ENCODE measurements at regions not wholly inside any gene's neighbourhood (a gene's known extent, or its start where the extent isn't known, plus 50 kb on each side); places are given as distances from the start of the nearest gene placed in this dataset.

GRCh38 chr6:44627091-44627882 lies 239.8 kb downstream of the CDC5L start:
- peaks cover 12% of the 10 kb centered on the region for H3K27me3 Mint-ChIP-seq (ENCODE audit: low read depth)
- H3K4me3 Mint-ChIP-seq, result no peak overlapping the region
- DNase-seq (no peak), ATAC-seq (replicated peaks in 1 of 2) (no peak)
- no peaks in the 10 kb centered on the region for H3K9me3 Mint-ChIP-seq
- H3K4me1 Mint-ChIP-seq (ENCODE audit: low read depth), result peaks cover 19% of the 10 kb centered on the region
- H3K27ac Mint-ChIP-seq, result no peak overlapping the region
- no peaks in the 10 kb centered on the region for H3K36me3 Mint-ChIP-seq (ENCODE audit: insufficient read depth in 2 of 2)

- ATAC-seq (replicated peaks in 1 of 2), result no peak
- peaks cover 12% of the 10 kb centered on the region for H3K27me3 Mint-ChIP-seq (ENCODE audit: low read depth)
- no peak overlapping the region for H3K4me3 Mint-ChIP-seq
- DNase-seq, result no peak
- H3K9me3 Mint-ChIP-seq, result no peaks in the 10 kb centered on the region
- H3K27ac Mint-ChIP-seq, result no peak overlapping the region
- no peaks in the 10 kb centered on the region for H3K36me3 Mint-ChIP-seq (ENCODE audit: insufficient read depth in 2 of 2)
- peaks cover 19% of the 10 kb centered on the region for H3K4me1 Mint-ChIP-seq (ENCODE audit: low read depth)
Observed at GRCh38 chr6:44627883-44628271, 240.4 kb downstream of the CDC5L start.

GRCh38 chr6:44628347-44628746 lies 240.8 kb downstream of the CDC5L start:
- ATAC-seq (replicated peaks in 1 of 2) (no peak), DNase-seq (no peak)
- H3K27ac Mint-ChIP-seq, result no peak overlapping the region
- no peak overlapping the region for H3K4me3 Mint-ChIP-seq
- no peaks in the 10 kb centered on the region for H3K36me3 Mint-ChIP-seq (ENCODE audit: insufficient read depth in 2 of 2)
- no peaks in the 10 kb centered on the region for H3K9me3 Mint-ChIP-seq
- H3K4me1 Mint-ChIP-seq (ENCODE audit: low read depth), result peaks cover 19% of the 10 kb centered on the region
- peaks cover 12% of the 10 kb centered on the region for H3K27me3 Mint-ChIP-seq (ENCODE audit: low read depth)

GRCh38 chr6:44629636-44630035 lies 242.1 kb downstream of the CDC5L start:
- no peak overlapping the region for H3K4me3 Mint-ChIP-seq

GRCh38 chr6:44630125-44631028 lies 242.9 kb downstream of the CDC5L start:
- ATAC-seq (replicated peaks in 1 of 2), result peak; percentile 86 to 91
- Mint-ChIP-seq H3K4me3 (no peak overlapping the region), H3K27ac (no peak overlapping the region)

More at GRCh38 chr6:44629636-44630035, 242.1 kb downstream of the CDC5L start:
- Mint-ChIP-seq H3K36me3 (ENCODE audit: insufficient read depth in 2 of 2) (no peaks in the 10 kb centered on the region), H3K27ac (no peak overlapping the region), H3K27me3 (ENCODE audit: low read depth) (peaks cover 20% of the 10 kb centered on the region), H3K9me3 (no peaks in the 10 kb centered on the region), H3K4me1 (ENCODE audit: low read depth) (peaks cover 19% of the 10 kb centered on the region)
- DNase-seq (no peak), ATAC-seq (replicated peaks in 1 of 2) (no peak)

GRCh38 chr6:44631968-44632367 lies 244.5 kb downstream of the CDC5L start:
- H3K36me3 Mint-ChIP-seq (ENCODE audit: insufficient read depth in 2 of 2), result no peaks in the 10 kb centered on the region

More at GRCh38 chr6:44630125-44631028, 242.9 kb downstream of the CDC5L start:
- peak; percentile 48 to 69 for DNase-seq
- Mint-ChIP-seq H3K9me3 (no peaks in the 10 kb centered on the region), H3K27me3 (ENCODE audit: low read depth) (peaks cover 21% of the 10 kb centered on the region), H3K36me3 (ENCODE audit: insufficient read depth in 2 of 2) (no peaks in the 10 kb centered on the region), H3K4me1 (ENCODE audit: low read depth) (peaks cover 19% of the 10 kb centered on the region)

GRCh38 chr6:44634321-44634720 lies 246.8 kb downstream of the CDC5L start:
- ATAC-seq (replicated peaks in 1 of 2), result no peak
- Mint-ChIP-seq H3K9me3 (peaks cover 0 to 1% of the 10 kb centered on the region in 2 donors), H3K4me3 (no peak overlapping the region)

More at GRCh38 chr6:44631968-44632367, 244.5 kb downstream of the CDC5L start:
- ATAC-seq (replicated peaks in 1 of 2) (no peak), DNase-seq (no peak)
- Mint-ChIP-seq H3K27ac (no peak overlapping the region), H3K27me3 (ENCODE audit: low read depth) (peaks cover 37% of the 10 kb centered on the region), H3K4me1 (ENCODE audit: low read depth) (peaks cover 19% of the 10 kb centered on the region), H3K9me3 (no peaks in the 10 kb centered on the region), H3K4me3 (no peak overlapping the region)

GRCh38 chr6:44635486-44635885 lies 248.0 kb downstream of the CDC5L start:
- no peak for ATAC-seq (replicated peaks in 1 of 2)
- DNase-seq, result no peak
- Mint-ChIP-seq H3K36me3 (ENCODE audit: insufficient read depth in 2 of 2) (no peaks in the 10 kb centered on the region), H3K4me3 (no peak overlapping the region), H3K9me3 (peaks cover 0 to 1% of the 10 kb centered on the region in 2 donors), H3K27me3 (ENCODE audit: low read depth) (peaks cover 46% of the 10 kb centered on the region), H3K27ac (no peak overlapping the region), H3K4me1 (ENCODE audit: low read depth) (peaks cover 6% of the 10 kb centered on the region)

More at GRCh38 chr6:44634321-44634720, 246.8 kb downstream of the CDC5L start:
- DNase-seq, result no peak
- peaks cover 47% of the 10 kb centered on the region for H3K27me3 Mint-ChIP-seq (ENCODE audit: low read depth)
- peaks cover 8% of the 10 kb centered on the region for H3K4me1 Mint-ChIP-seq (ENCODE audit: low read depth)
- H3K27ac Mint-ChIP-seq, result no peak overlapping the region
- H3K36me3 Mint-ChIP-seq (ENCODE audit: insufficient read depth in 2 of 2), result no peaks in the 10 kb centered on the region

GRCh38 chr6:44636561-44637248 lies 249.2 kb downstream of the CDC5L start:
- peaks cover 15% of the 10 kb centered on the region for H3K4me1 Mint-ChIP-seq (ENCODE audit: low read depth)
- ATAC-seq (replicated peaks in 1 of 2), result no peak
- no peaks in the 10 kb centered on the region for H3K36me3 Mint-ChIP-seq (ENCODE audit: insufficient read depth in 2 of 2)
- H3K27ac Mint-ChIP-seq, result no peak overlapping the region
- H3K9me3 Mint-ChIP-seq, result peaks cover 0 to 1% of the 10 kb centered on the region in 2 donors
- no peak overlapping the region for H3K4me3 Mint-ChIP-seq
- DNase-seq, result no peak
- H3K27me3 Mint-ChIP-seq (ENCODE audit: low read depth), result peaks cover 35% of the 10 kb centered on the region

- Mint-ChIP-seq H3K4me1 (ENCODE audit: low read depth) (peaks cover 40% of the 10 kb centered on the region), H3K27ac (peak overlapping the region; percentile 96), H3K9me3 (peaks cover 0 to 1% of the 10 kb centered on the region in 2 donors), H3K27me3 (ENCODE audit: low read depth) (peaks cover 15% of the 10 kb centered on the region), H3K4me3 (peak overlapping the region; percentile 72 to 75), H3K36me3 (ENCODE audit: insufficient read depth in 2 of 2) (no peaks in the 10 kb centered on the region)
- no peak for ATAC-seq (replicated peaks in 1 of 2)
- DNase-seq, result no peak
Observed at GRCh38 chr6:44641344-44642031, 254.0 kb downstream of the CDC5L start.

- peak; percentile 70 for ATAC-seq (replicated peaks in 1 of 2)
- Mint-ChIP-seq H3K27me3 (ENCODE audit: low read depth) (peaks cover 8% of the 10 kb centered on the region), H3K9me3 (peaks cover 0 to 1% of the 10 kb centered on the region in 2 donors), H3K36me3 (ENCODE audit: insufficient read depth in 2 of 2) (no peaks in the 10 kb centered on the region), H3K4me3 (peak overlapping the region; percentile 72 to 75), H3K27ac (peak overlapping the region; percentile 96), H3K4me1 (ENCODE audit: low read depth) (peaks cover 40% of the 10 kb centered on the region)
- peak; percentile 42 to 50 for DNase-seq
Observed at GRCh38 chr6:44642349-44642748, 254.8 kb downstream of the CDC5L start.

GRCh38 chr6:44642870-44643522 lies 255.5 kb downstream of the CDC5L start:
- Mint-ChIP-seq H3K4me3 (peak overlapping the region; percentile 72 to 75), H3K4me1 (ENCODE audit: low read depth) (peaks cover 40% of the 10 kb centered on the region), H3K36me3 (ENCODE audit: insufficient read depth in 2 of 2) (peaks cover 0 to 2% of the 10 kb centered on the region in 2 donors), H3K27ac (peak overlapping the region; percentile 96), H3K27me3 (ENCODE audit: low read depth) (peaks cover 5% of the 10 kb centered on the region), H3K9me3 (peaks cover 0 to 1% of the 10 kb centered on the region in 2 donors)
- ATAC-seq (replicated peaks in 1 of 2), result peak; percentile 93 to 95
- peak; percentile 83 to 86 for DNase-seq
